HepG2 (cell line): ENCODE measurements at regions not wholly inside any gene's neighbourhood (a gene's known extent, or its start where the extent isn't known, plus 50 kb on each side); places are given as distances from the start of the nearest gene placed in this dataset.

Source experiments
- MIER3 ChIP-seq: IDR thresholded peaks from 2 replicates; pipeline ENCODE4 v1.6.1; 2016; ENCODE audit warnings: missing compliant biosample characterization, borderline replicate concordance
- NCOA2 ChIP-seq: sonication (generic); formaldehyde crosslinking; IDR thresholded peaks from 2 replicates; pipeline ENCODE4 v1.8.0; 2022; ENCODE audit warnings: inconsistent platforms
- RBM22 ChIP-seq: fragments of 200-400 bp; formaldehyde crosslinking; optimal IDR thresholded peaks from 2 replicates; pipeline ENCODE3; 2017; ENCODE audit warnings: mild to moderate bottlenecking, low read length, moderate library complexity
- ZHX2 ChIP-seq, 2 experiments: sonication (generic) in 1 of 2; formaldehyde crosslinking in 1 of 2; IDR thresholded peaks; 2 replicates each; pipeline versions ENCODE4 v1.6.1 to v1.9.0; 2014 to 2022; ENCODE audit warnings: antibody characterized with exemption in 1 of 2, borderline replicate concordance in 1 of 2, inconsistent platforms in 1 of 2, low read depth in 1 of 2, missing genetic modification reagents in 1 of 2
- TF ChIP-seq, protein P1 (sequence below): sonication (generic); formaldehyde crosslinking; IDR thresholded peaks from 2 replicates; pipeline ENCODE4 v1.4.0; 2020; ENCODE audit warnings: missing genetic modification reagents
- TF ChIP-seq, protein P2 (sequence below): sonication (generic); formaldehyde crosslinking; IDR thresholded peaks from 2 replicates; pipeline ENCODE4 v1.5.1; 2020; ENCODE audit warnings: mild to moderate bottlenecking, moderate library complexity, missing genetic modification reagents
- TF ChIP-seq, protein P3 (sequence below): sonication (generic); formaldehyde crosslinking; conservative IDR thresholded peaks from 2 replicates; pipeline ENCODE4 v1.4.0; 2020; ENCODE audit warnings: missing genetic modification reagents

DNA sequence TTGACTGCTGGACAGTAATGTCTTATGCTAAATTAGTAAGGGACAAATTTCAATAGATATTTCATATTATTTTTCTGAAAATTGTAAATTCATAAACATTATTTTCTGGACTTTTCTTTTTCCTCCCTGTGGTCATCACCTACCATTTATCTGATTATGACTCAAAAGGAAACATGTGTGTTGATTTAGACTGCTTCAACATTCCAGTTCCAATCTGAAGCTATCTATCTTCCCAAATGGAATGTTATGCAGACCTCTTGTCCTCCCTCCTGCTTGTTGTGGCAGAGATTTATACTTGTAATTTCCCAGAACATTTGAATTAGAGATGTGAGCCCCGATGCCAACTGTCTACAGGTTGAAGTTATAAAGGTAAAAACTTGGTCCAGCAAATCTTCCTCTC is 803.4 kb downstream of the TUSC7 start (continued):
- TF ChIP-seq ZHX2 (IDR thresholded peaks at IDR 0.05; ENCODE audit: low read depth), result no peak
- no peak for TF ChIP-seq ZHX2 (CRISPR knock-in tag; IDR thresholded peaks at IDR 0.05; ENCODE audit: borderline replicate concordance)
- no peak for TF ChIP-seq NCOA2 (CRISPR knock-in tag)
- TF ChIP-seq, protein P1, sequence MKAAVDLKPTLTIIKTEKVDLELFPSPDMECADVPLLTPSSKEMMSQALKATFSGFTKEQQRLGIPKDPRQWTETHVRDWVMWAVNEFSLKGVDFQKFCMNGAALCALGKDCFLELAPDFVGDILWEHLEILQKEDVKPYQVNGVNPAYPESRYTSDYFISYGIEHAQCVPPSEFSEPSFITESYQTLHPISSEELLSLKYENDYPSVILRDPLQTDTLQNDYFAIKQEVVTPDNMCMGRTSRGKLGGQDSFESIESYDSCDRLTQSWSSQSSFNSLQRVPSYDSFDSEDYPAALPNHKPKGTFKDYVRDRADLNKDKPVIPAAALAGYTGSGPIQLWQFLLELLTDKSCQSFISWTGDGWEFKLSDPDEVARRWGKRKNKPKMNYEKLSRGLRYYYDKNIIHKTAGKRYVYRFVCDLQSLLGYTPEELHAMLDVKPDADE (CRISPR knock-in tag), result no peak
- TF ChIP-seq, protein P2, sequence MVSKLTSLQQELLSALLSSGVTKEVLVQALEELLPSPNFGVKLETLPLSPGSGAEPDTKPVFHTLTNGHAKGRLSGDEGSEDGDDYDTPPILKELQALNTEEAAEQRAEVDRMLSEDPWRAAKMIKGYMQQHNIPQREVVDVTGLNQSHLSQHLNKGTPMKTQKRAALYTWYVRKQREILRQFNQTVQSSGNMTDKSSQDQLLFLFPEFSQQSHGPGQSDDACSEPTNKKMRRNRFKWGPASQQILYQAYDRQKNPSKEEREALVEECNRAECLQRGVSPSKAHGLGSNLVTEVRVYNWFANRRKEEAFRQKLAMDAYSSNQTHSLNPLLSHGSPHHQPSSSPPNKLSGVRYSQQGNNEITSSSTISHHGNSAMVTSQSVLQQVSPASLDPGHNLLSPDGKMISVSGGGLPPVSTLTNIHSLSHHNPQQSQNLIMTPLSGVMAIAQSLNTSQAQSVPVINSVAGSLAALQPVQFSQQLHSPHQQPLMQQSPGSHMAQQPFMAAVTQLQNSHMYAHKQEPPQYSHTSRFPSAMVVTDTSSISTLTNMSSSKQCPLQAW, result no peak
- TF ChIP-seq MIER3 (CRISPR knock-in tag), result no peak
- TF ChIP-seq, protein P3, sequence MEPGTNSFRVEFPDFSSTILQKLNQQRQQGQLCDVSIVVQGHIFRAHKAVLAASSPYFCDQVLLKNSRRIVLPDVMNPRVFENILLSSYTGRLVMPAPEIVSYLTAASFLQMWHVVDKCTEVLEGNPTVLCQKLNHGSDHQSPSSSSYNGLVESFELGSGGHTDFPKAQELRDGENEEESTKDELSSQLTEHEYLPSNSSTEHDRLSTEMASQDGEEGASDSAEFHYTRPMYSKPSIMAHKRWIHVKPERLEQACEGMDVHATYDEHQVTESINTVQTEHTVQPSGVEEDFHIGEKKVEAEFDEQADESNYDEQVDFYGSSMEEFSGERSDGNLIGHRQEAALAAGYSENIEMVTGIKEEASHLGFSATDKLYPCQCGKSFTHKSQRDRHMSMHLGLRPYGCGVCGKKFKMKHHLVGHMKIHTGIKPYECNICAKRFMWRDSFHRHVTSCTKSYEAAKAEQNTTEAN (CRISPR knock-in tag), result no peak
- TF ChIP-seq RBM22, result no peak
